OCI-LY1 (cell line): ENCODE measurements at regions not wholly inside any gene's neighbourhood (a gene's known extent, or its start where the extent isn't known, plus 50 kb on each side); places are given as distances from the start of the nearest gene placed in this dataset.

Experiments used
- H2AFZ ChIP-seq: fragments of 200-600 bp; sonication (generic), shearing (Covaris generic); 2 replicates; pipeline ENCODE4 v1.6.0; 2014; ENCODE audit warnings: antibody characterized with exemption, mild to moderate bottlenecking, low read length
- H3F3A ChIP-seq: fragments of 200-600 bp; sonication (generic), shearing (Covaris generic); 2 replicates; pipeline ENCODE4 v1.6.0; 2014; ENCODE audit warnings: mild to moderate bottlenecking, antibody characterized with exemption, low read length, moderate library complexity; ENCODE audit not compliant: insufficient read depth
- H3K27ac ChIP-seq: fragments of 200-600 bp; sonication (generic); 2 replicates; pipeline ENCODE4 v1.5.1; 2014; ENCODE audit warnings: low read length, mixed run types, mild to moderate bottlenecking, low read depth; ENCODE audit not compliant: poor library complexity, severe bottlenecking
- H3K27me3 ChIP-seq: fragments of 200-600 bp; sonication (generic); 2 replicates; pipeline ENCODE4 v1.6.0; 2014; ENCODE audit warnings: antibody characterized with exemption, mild to moderate bottlenecking, low read length, moderate library complexity; ENCODE audit not compliant: insufficient read depth
- H3K36me3 ChIP-seq: fragments of 200-600 bp; sonication (generic); 2 replicates; pipeline ENCODE4 v1.6.1; 2014; ENCODE audit warnings: mild to moderate bottlenecking, antibody characterized with exemption, low read length, moderate library complexity, mixed read lengths; ENCODE audit not compliant: insufficient read depth
- H3K4me1 ChIP-seq: fragments of 200-600 bp; sonication (generic); 2 replicates; pipeline ENCODE4 v1.5.1; 2014; ENCODE audit warnings: mild to moderate bottlenecking, low read length, moderate library complexity; ENCODE audit not compliant: insufficient read depth, severe bottlenecking
- H3K4me2 ChIP-seq: fragments of 200-600 bp; sonication (generic), shearing (Covaris generic); 2 replicates; pipeline ENCODE4 v1.6.1; 2014; ENCODE audit warnings: low read length
- H3K4me3 ChIP-seq: fragments of 200-600 bp; sonication (generic); 2 replicates; pipeline ENCODE4 v1.5.1; 2014; ENCODE audit warnings: low read length, low read depth, mild to moderate bottlenecking, mixed read lengths; ENCODE audit not compliant: poor library complexity, severe bottlenecking
- H3K79me2 ChIP-seq: fragments of 200-600 bp; shearing (Covaris generic); 2 replicates; pipeline ENCODE4 v1.6.1; 2016; ENCODE audit warnings: mixed run types, low read length, mixed read lengths; ENCODE audit not compliant: insufficient read depth
- H3K9ac ChIP-seq: fragments of 200-600 bp; sonication (generic), shearing (Covaris generic); 2 replicates; pipeline ENCODE4 v1.6.1; 2014; ENCODE audit warnings: mild to moderate bottlenecking, low read length, mixed read lengths
- H3K9me2 ChIP-seq: fragments of 200-600 bp; sonication (generic), shearing (Covaris generic); 2 replicates; pipeline ENCODE4 v1.6.1; 2014; ENCODE audit warnings: low read depth, mild to moderate bottlenecking, low read length, mixed read lengths
- H3K9me3 ChIP-seq: fragments of 200-600 bp; shearing (Covaris generic); 2 replicates; pipeline ENCODE4 v1.6.1; 2014; ENCODE audit warnings: low read length, mixed read lengths
- H4K20me1 ChIP-seq: fragments of 200-600 bp; sonication (generic), shearing (Covaris generic); 2 replicates; pipeline ENCODE4 v1.6.0; 2016; ENCODE audit warnings: mild to moderate bottlenecking, low read length; ENCODE audit not compliant: insufficient read depth
- EZH2 ChIP-seq: fragments of 200-600 bp; sonication (generic), shearing (Covaris generic); IDR thresholded peaks from 2 replicates; pipeline ENCODE4 v1.8.0; 2017; ENCODE audit warnings: borderline replicate concordance, mixed run types, mild to moderate bottlenecking, antibody characterized with exemption, low read length, moderate library complexity, mixed read lengths
- TF ChIP-seq, protein P1 (sequence below): fragments of 200-600 bp; sonication (generic), shearing (Covaris generic); IDR thresholded peaks from 2 replicates; pipeline ENCODE4 v1.5.1; 2017; ENCODE audit warnings: mild to moderate bottlenecking, antibody characterized with exemption, low read length, moderate library complexity, mixed read lengths

DNA sequence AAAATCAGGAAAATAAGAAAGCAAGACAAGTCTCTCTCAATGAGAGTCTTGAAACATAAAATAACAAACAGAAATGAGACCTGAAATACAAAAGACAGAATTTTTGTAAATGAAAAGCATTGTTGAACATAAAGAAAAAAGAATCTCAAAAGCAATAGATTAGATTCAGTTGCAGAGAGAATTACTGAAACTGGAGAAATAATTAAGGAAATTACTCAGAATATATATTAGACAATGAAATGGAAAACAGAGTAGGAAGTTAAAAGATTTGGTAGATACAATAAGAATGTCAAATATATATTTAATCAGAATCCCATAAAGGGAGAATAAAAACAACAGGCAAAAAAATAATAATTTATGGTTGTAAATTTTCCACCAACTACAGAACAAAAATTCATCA lies 308.3 kb downstream of the CRPPA start:
- Histone ChIP-seq H3K4me1 (no peaks in the 10 kb centered on the region), H3K4me2 (no peak overlapping the region), H3K9ac (no peak overlapping the region), H3F3A (no peaks in the 10 kb centered on the region), H3K36me3 (no peaks in the 10 kb centered on the region), H3K79me2 (no peaks in the 10 kb centered on the region), H4K20me1 (no peaks in the 10 kb centered on the region), H3K9me3 (0 out of 2 replicates have a peak, but pooled peaks cover under 1% of the 10 kb centered on the region), H2AFZ (no peak overlapping the region), H3K27me3 (no peaks in the 10 kb centered on the region), H3K4me3 (no peak overlapping the region), H3K27ac (no peak overlapping the region), H3K9me2 (no peaks in the 10 kb centered on the region; the same call in 1 of the 2 replicates)
- no peak for TF ChIP-seq EZH2
- TF ChIP-seq, protein P1, sequence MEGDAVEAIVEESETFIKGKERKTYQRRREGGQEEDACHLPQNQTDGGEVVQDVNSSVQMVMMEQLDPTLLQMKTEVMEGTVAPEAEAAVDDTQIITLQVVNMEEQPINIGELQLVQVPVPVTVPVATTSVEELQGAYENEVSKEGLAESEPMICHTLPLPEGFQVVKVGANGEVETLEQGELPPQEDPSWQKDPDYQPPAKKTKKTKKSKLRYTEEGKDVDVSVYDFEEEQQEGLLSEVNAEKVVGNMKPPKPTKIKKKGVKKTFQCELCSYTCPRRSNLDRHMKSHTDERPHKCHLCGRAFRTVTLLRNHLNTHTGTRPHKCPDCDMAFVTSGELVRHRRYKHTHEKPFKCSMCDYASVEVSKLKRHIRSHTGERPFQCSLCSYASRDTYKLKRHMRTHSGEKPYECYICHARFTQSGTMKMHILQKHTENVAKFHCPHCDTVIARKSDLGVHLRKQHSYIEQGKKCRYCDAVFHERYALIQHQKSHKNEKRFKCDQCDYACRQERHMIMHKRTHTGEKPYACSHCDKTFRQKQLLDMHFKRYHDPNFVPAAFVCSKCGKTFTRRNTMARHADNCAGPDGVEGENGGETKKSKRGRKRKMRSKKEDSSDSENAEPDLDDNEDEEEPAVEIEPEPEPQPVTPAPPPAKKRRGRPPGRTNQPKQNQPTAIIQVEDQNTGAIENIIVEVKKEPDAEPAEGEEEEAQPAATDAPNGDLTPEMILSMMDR, result no peak

DNA sequence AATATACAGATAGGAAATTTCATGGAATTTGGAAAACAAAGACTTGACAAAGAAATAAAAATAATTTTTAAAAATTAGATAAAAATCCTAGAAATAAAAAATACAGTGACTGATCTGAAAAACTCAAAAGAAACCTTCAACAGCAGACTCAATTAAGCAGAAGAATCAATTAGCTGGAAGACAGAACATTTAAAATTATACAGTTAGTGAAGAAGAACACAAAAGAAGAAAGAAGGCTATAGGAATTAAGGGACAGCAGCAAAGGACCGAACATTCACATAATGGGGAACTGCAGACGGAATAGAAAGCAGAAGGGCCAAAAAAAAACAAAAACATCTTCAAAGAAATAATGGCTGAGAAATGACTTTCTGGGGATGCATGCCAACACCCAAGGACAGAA lies 314.5 kb downstream of the CRPPA start:
- Histone ChIP-seq H3K79me2 (no peaks in the 10 kb centered on the region), H3K27me3 (no peaks in the 10 kb centered on the region)

DNA sequence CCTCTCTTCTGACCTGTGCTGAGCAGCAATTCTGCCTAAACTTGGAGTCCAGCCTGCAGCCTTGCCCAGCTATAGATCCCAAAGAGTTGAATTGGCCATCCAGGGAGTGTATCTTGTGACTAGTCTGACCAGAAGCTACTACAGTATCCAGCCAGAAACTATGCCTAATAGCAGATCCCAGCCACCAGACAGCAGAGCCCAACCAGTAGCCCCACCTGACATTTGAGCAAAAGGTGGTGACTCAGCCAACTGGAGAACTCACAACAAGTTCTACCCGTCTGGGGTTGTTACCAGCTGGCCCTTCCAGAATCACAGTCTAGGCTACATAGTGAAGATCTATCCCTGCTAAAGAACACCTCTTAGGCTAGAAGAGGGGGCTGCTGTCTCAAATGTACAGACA lies 315.0 kb downstream of the CRPPA start:
- Histone ChIP-seq H3K9ac (no peak overlapping the region), H3K4me1 (no peaks in the 10 kb centered on the region), H2AFZ (no peak overlapping the region), H3K4me3 (no peak overlapping the region), H3K9me2 (no peaks in the 10 kb centered on the region; the same call in 1 of the 2 replicates), H3K4me2 (no peak overlapping the region), H3F3A (no peaks in the 10 kb centered on the region), H3K79me2 (no peaks in the 10 kb centered on the region), H3K9me3 (peaks cover 10% of the 10 kb centered on the region; the same call in 1 of the 2 replicates), H3K27me3 (no peaks in the 10 kb centered on the region), H4K20me1 (no peaks in the 10 kb centered on the region), H3K36me3 (no peaks in the 10 kb centered on the region), H3K27ac (no peak overlapping the region)
- TF ChIP-seq, protein P1, result no peak
- TF ChIP-seq EZH2, result no peak

More for the DNA sequence above, 314.5 kb downstream of the CRPPA start:
- no peak overlapping the region for H3K4me2 ChIP-seq
- H3K27ac ChIP-seq, result no peak overlapping the region
- no peak overlapping the region for H2AFZ ChIP-seq
- H3K36me3 ChIP-seq, result no peaks in the 10 kb centered on the region
- no peak overlapping the region for H3K9ac ChIP-seq
- H3K4me1 ChIP-seq, result no peaks in the 10 kb centered on the region
- peaks cover 10% of the 10 kb centered on the region; the same call in 1 of the 2 replicates for H3K9me3 ChIP-seq
- no peaks in the 10 kb centered on the region for H4K20me1 ChIP-seq
- H3F3A ChIP-seq, result no peaks in the 10 kb centered on the region
- H3K4me3 ChIP-seq, result no peak overlapping the region
- no peaks in the 10 kb centered on the region; the same call in 1 of the 2 replicates for H3K9me2 ChIP-seq
- TF ChIP-seq EZH2, result no peak
- TF ChIP-seq, protein P1, result no peak
